GM23338 (cell line): ENCODE measurements at regions not wholly inside any gene's neighbourhood (a gene's known extent, or its start where the extent isn't known, plus 50 kb on each side); places are given as distances from the start of the nearest gene placed in this dataset.

Experiments used
- ATAC-seq: fragments of 200-7000 bp; cut with Tn5 transposase; 3 replicates; pipeline ENCODE4 v1.9.1; 2020
- DNase-seq: peaks from one replicate; pipeline ENCODE4 v3.0.0-alpha.2; 2015; ENCODE audit warnings: low spot score
- H2AFZ ChIP-seq: fragments of 200-600 bp; sonication (generic); 2 replicates; pipeline ENCODE4 v1.8.0; 2016; ENCODE audit warnings: antibody characterized with exemption, mild to moderate bottlenecking, moderate library complexity
- H3F3A ChIP-seq: fragments of 200-600 bp; sonication (generic); replicated peaks from 2 replicates; pipeline ENCODE4 v1.8.0; 2017; ENCODE audit warnings: antibody characterized with exemption, mixed run types, low read depth
- H3K27ac ChIP-seq: fragments of 200-600 bp; sonication (generic); 2 replicates; pipeline ENCODE4 v1.6.1; 2016; ENCODE audit warnings: low read depth
- H3K27me3 ChIP-seq: fragments of 200-600 bp; sonication (generic); 2 replicates; pipeline ENCODE4 v1.8.0; 2016; ENCODE audit warnings: mild to moderate bottlenecking, mixed run types, moderate library complexity; ENCODE audit not compliant: insufficient read depth
- H3K36me3 ChIP-seq: fragments of 200-600 bp; sonication (generic); 2 replicates; pipeline ENCODE4 v1.8.0; 2016; ENCODE audit warnings: mild to moderate bottlenecking; ENCODE audit not compliant: insufficient read depth
- H3K4me1 ChIP-seq: fragments of 200-600 bp; sonication (generic); 2 replicates; pipeline ENCODE4 v1.8.0; 2016; ENCODE audit warnings: mild to moderate bottlenecking, moderate library complexity; ENCODE audit not compliant: insufficient read depth
- H3K4me2 ChIP-seq: fragments of 200-600 bp; sonication (generic); 2 replicates; pipeline ENCODE4 v1.7.1; 2017; ENCODE audit warnings: mixed run types
- H3K4me3 ChIP-seq: fragments of 200-600 bp; sonication (generic); 2 replicates; pipeline ENCODE4 v1.6.1; 2016; ENCODE audit warnings: mixed run types
- H3K79me2 ChIP-seq: fragments of 200-600 bp; sonication (generic); replicated peaks from 2 replicates; pipeline ENCODE4 v1.8.0; 2017; ENCODE audit warnings: mild to moderate bottlenecking; ENCODE audit not compliant: insufficient read depth
- H3K9me2 ChIP-seq: fragments of 200-600 bp; sonication (generic); 2 replicates; pipeline ENCODE4 v1.8.0; 2017; ENCODE audit not compliant: insufficient read depth
- H4K20me1 ChIP-seq: fragments of 200-600 bp; sonication (generic); replicated peaks from 2 replicates; pipeline ENCODE4 v1.8.0; 2017; ENCODE audit warnings: mild to moderate bottlenecking; ENCODE audit not compliant: insufficient read depth
- H3K27ac Mint-ChIP-seq: 2 replicates; pipeline ENCODE4 v1.8.0; 2020; ENCODE audit warnings: inconsistent platforms, mild to moderate bottlenecking, moderate library complexity, mixed read lengths
- H3K27me3 Mint-ChIP-seq: 3 replicates; pipeline ENCODE4 v1.8.0; 2022; ENCODE audit warnings: low read depth, mild to moderate bottlenecking, moderate library complexity, mixed read lengths, inconsistent platforms; ENCODE audit not compliant: insufficient read depth, poor library complexity
- H3K36me3 Mint-ChIP-seq: 3 replicates; pipeline ENCODE4 v1.8.0; 2021; ENCODE audit warnings: low read depth, mild to moderate bottlenecking, inconsistent platforms, moderate library complexity, mixed read lengths
- H3K4me1 Mint-ChIP-seq: 3 replicates; pipeline ENCODE4 v1.8.0; 2020; ENCODE audit warnings: mild to moderate bottlenecking, inconsistent platforms, mixed read lengths
- H3K4me3 Mint-ChIP-seq: 3 replicates; pipeline ENCODE4 v1.8.0; 2021; ENCODE audit warnings: moderate library complexity, mild to moderate bottlenecking, inconsistent platforms, mixed read lengths
- H3K9me3 Mint-ChIP-seq: 3 replicates; pipeline ENCODE4 v1.8.0; 2020; ENCODE audit warnings: moderate library complexity, mild to moderate bottlenecking, inconsistent platforms, mixed read lengths
- CREB1 ChIP-seq: fragments of 250-450 bp; sonication (Bioruptor Pico); IDR thresholded peaks from 2 replicates; pipeline ENCODE4 v1.5.0; 2020; ENCODE audit warnings: low read depth, mild to moderate bottlenecking, moderate library complexity
- CTCF ChIP-seq, 2 experiments: fragments of 200-600 bp in 1 of 2; sonication (generic) in 1 of 2; conservative IDR thresholded peaks; 2 replicates each; pipeline versions ENCODE4 v1.5.1 to v1.6.1; 2016 to 2017; ENCODE audit warnings: antibody characterized with exemption in 2 of 2, low read depth in 2 of 2, mild to moderate bottlenecking in 2 of 2, moderate library complexity in 1 of 2
- EZH2 ChIP-seq: fragments of 200-600 bp; sonication (generic); IDR thresholded peaks from one replicate; pipeline ENCODE4 v1.8.0; 2017; ENCODE audit warnings: antibody characterized with exemption, mild to moderate bottlenecking, low read depth; ENCODE audit not compliant: unreplicated experiment
- EZH2phosphoT487 ChIP-seq: fragments of 200-600 bp; sonication (generic); IDR thresholded peaks from one replicate; pipeline ENCODE4 v1.8.1; 2018; ENCODE audit warnings: antibody characterized with exemption; ENCODE audit not compliant: unreplicated experiment
- POLR2AphosphoS5 ChIP-seq: IDR thresholded peaks from 2 replicates; pipeline ENCODE4 v1.6.1; 2016; ENCODE audit warnings: antibody characterized with exemption, low read depth
- REST ChIP-seq: IDR thresholded peaks from one replicate; pipeline ENCODE4 v1.6.1; 2018; ENCODE audit warnings: antibody characterized with exemption; ENCODE audit not compliant: unreplicated experiment
- ZNF114 ChIP-seq: fragments of 250-450 bp; sonication (Bioruptor Pico); IDR thresholded peaks from 2 replicates; pipeline ENCODE4 v1.5.0; 2020; ENCODE audit warnings: mild to moderate bottlenecking, moderate library complexity
- ZNF462 ChIP-seq: fragments of 250-450 bp; sonication (Bioruptor Pico); IDR thresholded peaks from 2 replicates; pipeline ENCODE4 v1.5.0; 2020; ENCODE audit warnings: mild to moderate bottlenecking, moderate library complexity
- TF ChIP-seq, protein P1 (sequence below): IDR thresholded peaks from 2 replicates; pipeline ENCODE4 v1.6.1; 2016; ENCODE audit warnings: antibody characterized with exemption

GRCh38 chr20:57008217-57008616, 258.2 kb downstream of the BMP7 start (continued):
- no peak for TF ChIP-seq REST

DNA sequence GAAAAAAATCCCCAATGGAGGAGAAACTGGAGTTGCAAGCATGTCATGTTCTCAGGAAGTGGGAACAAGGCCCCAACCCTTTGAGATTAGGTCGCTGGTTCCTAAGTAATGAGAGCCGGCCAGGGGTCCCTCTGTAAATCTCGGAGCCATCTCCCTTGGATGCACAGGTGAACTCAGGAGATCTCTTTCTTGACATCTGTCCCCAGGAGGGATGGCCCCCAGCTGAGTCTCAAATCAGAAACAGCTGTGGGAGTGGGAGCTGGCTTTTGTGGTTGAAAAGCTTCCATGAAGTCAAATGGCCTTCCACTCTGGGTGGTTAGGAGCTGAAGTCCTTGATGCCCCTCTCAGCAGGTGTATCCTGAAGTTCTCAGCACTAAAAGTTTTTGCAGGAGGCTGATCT, 257.1 kb downstream of the BMP7 start:
- no peak overlapping the region for H3K4me2 ChIP-seq
- H3K4me1 Mint-ChIP-seq = peaks cover 12% of the 10 kb centered on the region
- no peak overlapping the region for H3K27ac Mint-ChIP-seq
- H3K4me1 ChIP-seq = no peaks in the 10 kb centered on the region; the same call in 1 of the 2 replicates
- DNase-seq = no peak
- ATAC-seq = no peak
- no peaks in the 10 kb centered on the region for H4K20me1 ChIP-seq
- H3K4me3 Mint-ChIP-seq = no peak overlapping the region
- no peaks in the 10 kb centered on the region for H3F3A ChIP-seq
- H3K36me3 ChIP-seq = no peaks in the 10 kb centered on the region
- H3K9me2 ChIP-seq = no peaks in the 10 kb centered on the region
- H3K36me3 Mint-ChIP-seq = no peaks in the 10 kb centered on the region
- peaks cover 21% of the 10 kb centered on the region for H3K27me3 Mint-ChIP-seq
- H3K27ac ChIP-seq = no peak overlapping the region
- H3K27me3 ChIP-seq = 0 out of 2 replicates have a peak, but pooled peaks cover 3% of the 10 kb centered on the region
- no peak overlapping the region for H3K4me3 ChIP-seq
- no peaks in the 10 kb centered on the region for H3K79me2 ChIP-seq
- H2AFZ ChIP-seq = no peak overlapping the region
- no peaks in the 10 kb centered on the region for H3K9me3 Mint-ChIP-seq
- TF ChIP-seq EZH2 (no peak), REST (no peak), ZNF462 (CRISPR knock-in tag) (no peak), ZNF114 (CRISPR knock-in tag) (no peak), CTCF (conservative IDR thresholded peaks at IDR 0.05; ENCODE audit: low read depth in 2 of 2) (no peak), CREB1 (CRISPR knock-in tag) (no peak), POLR2AphosphoS5 (no peak), EZH2phosphoT487 (no peak)
- TF ChIP-seq, protein P1, sequence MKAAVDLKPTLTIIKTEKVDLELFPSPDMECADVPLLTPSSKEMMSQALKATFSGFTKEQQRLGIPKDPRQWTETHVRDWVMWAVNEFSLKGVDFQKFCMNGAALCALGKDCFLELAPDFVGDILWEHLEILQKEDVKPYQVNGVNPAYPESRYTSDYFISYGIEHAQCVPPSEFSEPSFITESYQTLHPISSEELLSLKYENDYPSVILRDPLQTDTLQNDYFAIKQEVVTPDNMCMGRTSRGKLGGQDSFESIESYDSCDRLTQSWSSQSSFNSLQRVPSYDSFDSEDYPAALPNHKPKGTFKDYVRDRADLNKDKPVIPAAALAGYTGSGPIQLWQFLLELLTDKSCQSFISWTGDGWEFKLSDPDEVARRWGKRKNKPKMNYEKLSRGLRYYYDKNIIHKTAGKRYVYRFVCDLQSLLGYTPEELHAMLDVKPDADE = no peak
